VCaP (cell line): ENCODE measurements at regions not wholly inside any gene's neighbourhood (a gene's known extent, or its start where the extent isn't known, plus 50 kb on each side); places are given as distances from the start of the nearest gene placed in this dataset.
A peak's percentile ranks its signal among the peaks of the same experiment; 100 is the strongest.

Experiments
- H3K27ac ChIP-seq: fragments of 450-650 bp; 2 replicates; pipeline ENCODE4 v1.5.1; 2017
- TF ChIP-seq, protein P1 (sequence below): fragments of 450-650 bp; conservative IDR thresholded peaks from 2 replicates; pipeline ENCODE4 v1.5.1; 2017; ENCODE audit warnings: mild to moderate bottlenecking, moderate library complexity

DNA sequence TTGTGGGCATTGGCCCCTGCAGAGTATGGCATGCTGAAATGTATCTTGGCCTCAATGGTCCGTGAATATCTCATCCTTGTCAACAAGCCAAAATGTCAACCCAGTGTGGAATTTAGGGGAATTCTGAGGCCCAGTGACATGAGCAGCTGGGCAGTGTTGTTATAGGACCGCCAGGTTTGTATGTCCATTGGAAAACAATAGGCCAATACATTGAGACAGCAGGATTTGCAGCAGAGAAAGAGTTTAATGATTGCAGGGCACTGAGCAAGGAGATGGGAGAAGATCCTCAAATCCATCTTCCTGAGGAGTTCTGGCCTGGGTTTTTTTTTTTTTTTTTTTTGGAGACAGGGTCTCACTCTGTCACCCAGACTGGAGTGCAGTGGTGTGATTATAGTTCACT is 95.7 kb upstream of the BAIAP2L1 start:
- no peak overlapping the region for H3K27ac ChIP-seq
- TF ChIP-seq, protein P1, sequence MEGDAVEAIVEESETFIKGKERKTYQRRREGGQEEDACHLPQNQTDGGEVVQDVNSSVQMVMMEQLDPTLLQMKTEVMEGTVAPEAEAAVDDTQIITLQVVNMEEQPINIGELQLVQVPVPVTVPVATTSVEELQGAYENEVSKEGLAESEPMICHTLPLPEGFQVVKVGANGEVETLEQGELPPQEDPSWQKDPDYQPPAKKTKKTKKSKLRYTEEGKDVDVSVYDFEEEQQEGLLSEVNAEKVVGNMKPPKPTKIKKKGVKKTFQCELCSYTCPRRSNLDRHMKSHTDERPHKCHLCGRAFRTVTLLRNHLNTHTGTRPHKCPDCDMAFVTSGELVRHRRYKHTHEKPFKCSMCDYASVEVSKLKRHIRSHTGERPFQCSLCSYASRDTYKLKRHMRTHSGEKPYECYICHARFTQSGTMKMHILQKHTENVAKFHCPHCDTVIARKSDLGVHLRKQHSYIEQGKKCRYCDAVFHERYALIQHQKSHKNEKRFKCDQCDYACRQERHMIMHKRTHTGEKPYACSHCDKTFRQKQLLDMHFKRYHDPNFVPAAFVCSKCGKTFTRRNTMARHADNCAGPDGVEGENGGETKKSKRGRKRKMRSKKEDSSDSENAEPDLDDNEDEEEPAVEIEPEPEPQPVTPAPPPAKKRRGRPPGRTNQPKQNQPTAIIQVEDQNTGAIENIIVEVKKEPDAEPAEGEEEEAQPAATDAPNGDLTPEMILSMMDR, result no peak

DNA sequence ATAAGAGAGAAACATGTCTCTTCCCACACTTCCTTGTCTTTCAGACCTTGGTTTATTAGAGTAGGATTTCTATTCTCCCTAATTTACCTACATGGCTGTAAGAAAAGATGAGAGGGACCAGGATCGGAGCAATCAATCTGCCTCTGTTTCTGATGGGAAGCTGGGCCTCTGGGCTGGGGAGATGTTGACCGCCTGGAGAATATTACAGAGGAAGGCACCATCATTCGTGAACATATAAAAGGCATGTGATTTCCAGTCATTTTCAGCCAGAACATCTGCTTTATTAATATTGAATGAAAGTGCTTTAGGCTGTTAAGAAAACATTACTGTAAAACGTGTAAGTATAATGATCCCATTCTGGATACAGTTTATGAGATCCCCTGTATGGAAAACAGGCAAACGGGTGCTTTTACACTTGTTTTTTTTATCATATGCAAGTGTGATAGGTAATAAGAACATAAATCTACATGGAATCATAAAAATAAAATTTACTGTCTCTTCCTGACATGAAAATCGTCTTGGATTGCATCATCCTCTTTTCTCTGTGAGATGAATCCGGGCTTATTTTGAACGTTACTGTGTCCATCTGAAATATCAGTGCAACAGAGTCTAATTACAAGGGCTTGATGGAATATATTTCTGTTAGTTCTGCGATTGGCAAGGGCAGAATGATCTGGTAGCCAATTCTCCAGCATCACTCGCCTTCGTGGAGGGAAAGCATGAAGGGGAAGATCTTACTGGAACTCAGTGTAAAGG is 94.5 kb upstream of the BAIAP2L1 start:
- H3K27ac ChIP-seq, result no peak overlapping the region
- TF ChIP-seq, protein P1, result no peak

DNA sequence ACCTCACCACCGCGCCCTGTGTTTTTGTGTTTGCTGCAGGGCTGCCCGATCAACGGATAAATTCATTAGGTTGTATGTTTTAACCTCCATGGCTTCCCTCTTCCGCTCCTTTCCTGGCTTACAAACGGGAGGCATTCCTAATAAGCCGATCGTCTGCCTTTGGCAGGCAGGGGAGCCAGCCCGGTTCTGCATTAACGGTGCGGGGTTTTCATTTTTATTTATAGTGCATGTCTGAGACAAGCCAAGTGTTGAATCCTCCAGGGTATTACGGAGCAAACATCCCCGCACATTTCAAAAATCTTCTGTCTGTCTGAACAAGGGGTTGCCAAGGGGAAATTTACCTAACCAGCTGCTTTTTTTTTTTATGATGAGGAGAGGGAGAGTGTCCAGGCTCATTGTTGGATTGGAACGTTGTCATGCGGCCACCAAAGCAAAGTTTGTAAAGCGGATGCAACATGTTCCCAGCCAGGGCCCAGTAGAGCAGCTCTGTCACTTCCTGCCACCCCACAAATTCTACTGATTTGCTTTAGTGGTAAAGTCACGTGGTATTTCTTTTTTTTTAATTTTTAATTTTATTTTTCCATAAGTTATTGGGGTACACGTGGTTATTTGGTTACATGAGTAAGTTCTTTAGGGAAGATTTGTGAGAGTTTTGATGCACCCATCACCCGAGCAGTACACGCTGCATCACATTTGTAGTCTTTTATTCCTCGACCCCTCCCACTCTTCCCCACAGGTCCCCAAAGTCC is 92.3 kb upstream of the BAIAP2L1 start:
- TF ChIP-seq, protein P1, result no peak
- peak overlapping the region; percentile 52 for H3K27ac ChIP-seq

DNA sequence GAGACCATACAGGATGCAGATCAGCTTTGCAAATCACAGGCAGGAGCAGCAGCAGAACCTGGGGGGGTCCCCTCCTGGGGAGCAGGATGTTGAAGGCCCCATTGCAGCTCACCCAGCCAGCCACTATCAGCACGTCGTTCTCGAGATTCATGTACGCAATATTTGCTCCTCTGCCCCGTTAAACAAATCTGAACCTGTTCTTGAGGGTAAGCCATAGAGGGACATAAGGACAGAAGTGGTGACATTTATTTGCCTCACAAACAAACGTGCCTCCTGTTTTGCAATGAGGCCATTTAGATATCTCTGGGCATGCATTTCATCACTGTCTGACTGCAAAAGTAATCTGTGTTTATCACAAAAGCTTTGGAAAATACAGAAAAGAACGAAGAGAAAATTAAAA is 87.3 kb upstream of the BAIAP2L1 start:
- TF ChIP-seq, protein P1, result no peak
- peak overlapping the region; percentile 20; the same call in 1 of the 2 replicates for H3K27ac ChIP-seq

DNA sequence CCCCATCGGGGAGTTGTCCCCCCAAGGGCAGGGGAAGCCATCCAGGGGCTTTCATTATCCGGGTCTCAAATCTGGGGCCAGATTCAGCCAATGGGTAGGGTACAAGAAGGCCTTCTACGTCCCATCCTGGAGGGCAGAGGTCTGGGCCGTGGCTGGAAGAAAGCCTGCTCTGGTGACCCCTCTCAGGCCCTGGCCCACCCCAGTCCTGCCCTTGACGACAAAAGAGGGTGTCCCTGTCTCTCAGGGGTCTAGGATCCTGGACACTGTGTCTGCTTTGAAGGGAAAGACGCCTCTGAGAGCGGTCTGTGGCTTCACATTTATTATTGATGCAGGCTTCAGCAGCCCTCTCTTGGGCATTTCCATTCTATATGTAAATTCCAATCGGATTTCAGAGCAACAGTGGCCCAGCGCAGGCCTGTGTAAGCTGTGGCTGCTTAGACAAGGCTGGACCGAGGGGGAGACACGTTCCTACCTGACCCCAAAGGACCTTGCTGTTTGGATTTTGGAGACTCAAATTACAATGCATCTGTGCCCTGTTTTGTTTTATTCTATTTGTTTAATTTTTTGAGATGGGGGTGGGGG is 83.2 kb upstream of the BAIAP2L1 start:
- TF ChIP-seq, protein P1, result no peak
- H3K27ac ChIP-seq, result no peak overlapping the region

DNA sequence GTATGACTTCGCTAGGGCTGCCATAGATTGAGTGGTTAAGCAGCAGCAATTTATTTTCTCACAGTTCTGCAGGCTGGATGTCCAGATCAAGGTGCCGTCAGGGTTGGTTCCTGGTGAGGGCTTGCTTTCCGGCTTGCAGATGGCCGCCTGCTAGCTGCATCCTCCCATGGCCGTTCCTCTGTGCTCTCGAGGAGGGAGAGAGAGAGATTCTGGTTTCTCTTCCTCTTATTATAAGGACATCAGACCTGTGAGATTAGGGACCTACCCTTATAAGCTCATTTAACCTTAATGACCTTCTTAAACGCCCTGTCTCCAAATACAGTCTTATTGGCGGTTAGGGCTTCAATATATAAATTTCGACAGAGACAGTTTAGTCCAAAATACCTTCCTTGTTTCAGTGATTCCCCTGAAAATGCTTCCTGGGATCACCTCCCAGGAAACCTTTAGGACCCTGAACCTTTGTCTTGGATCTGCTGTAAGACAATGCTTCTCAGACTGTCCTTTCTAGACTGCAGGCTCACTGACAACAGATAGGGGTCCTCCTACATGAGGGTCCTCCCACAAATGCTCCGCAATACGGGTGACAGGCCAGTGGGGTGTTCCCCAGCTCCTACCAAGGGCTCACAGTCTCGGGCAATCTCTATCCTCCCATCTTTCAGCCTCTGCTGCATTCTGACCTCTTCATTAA is 82.5 kb upstream of the BAIAP2L1 start:
- no peak overlapping the region for H3K27ac ChIP-seq
- TF ChIP-seq, protein P1, result no peak

DNA sequence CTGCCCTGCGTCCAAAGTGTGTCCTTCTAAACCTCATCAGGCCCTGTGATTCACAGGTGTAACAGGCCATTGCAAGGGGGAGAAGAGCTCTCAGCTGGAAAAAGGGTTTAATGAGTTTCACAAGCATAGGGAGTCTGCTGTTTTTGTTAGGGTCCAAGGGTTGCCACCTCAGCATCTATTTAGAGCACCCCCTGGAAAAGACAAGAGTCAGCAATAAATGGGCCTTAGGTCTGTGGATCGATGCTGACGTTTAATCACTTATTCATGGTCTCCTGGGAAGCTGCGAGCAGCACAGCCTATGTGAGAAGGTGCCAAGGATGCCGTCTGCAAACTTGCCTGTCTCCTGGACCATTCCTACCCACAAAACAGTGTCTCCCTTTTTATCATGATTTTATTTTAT is 78.4 kb upstream of the BAIAP2L1 start:
- TF ChIP-seq, protein P1, result no peak
- H3K27ac ChIP-seq, result no peak overlapping the region
